Vagina (tissue), 2 donors: ENCODE measurements at regions not wholly inside any gene's neighbourhood (a gene's known extent, or its start where the extent isn't known, plus 50 kb on each side); places are given as distances from the start of the nearest gene placed in this dataset.
"Not testable (repeated sequence)": the region's sequence is repeated elsewhere in the genome, so short reads cannot be mapped to it uniquely, and the experiment has no call there.

Source experiments
- CTCF ChIP-seq, 3 experiments: fragments of 450-650 bp in 2 of 3; fragments of 200-600 bp in 1 of 3; sonication (generic) in 1 of 3; IDR thresholded peaks; one replicate each; pipeline ENCODE4 v1.5.1; 2017 to 2019; ENCODE audit warnings: antibody characterized with exemption in 3 of 3, mild to moderate bottlenecking in 2 of 3, moderate library complexity in 2 of 3
- POLR2A ChIP-seq, 2 donors: fragments of 450-650 bp; IDR thresholded peaks; one replicate each; pipeline ENCODE4 v1.6.1; 2017; ENCODE audit warnings: antibody characterized with exemption in 2 of 2, mild to moderate bottlenecking in 2 of 2, moderate library complexity in 2 of 2
- POLR2AphosphoS5 ChIP-seq, 2 donors: sonication (generic); formaldehyde crosslinking; IDR thresholded peaks; one replicate each; pipeline ENCODE4 v1.9.0; 2017; ENCODE audit warnings: antibody characterized with exemption in 2 of 2, mild to moderate bottlenecking in 2 of 2, low read depth in 1 of 2; ENCODE audit not compliant: insufficient read depth in 1 of 2

DNA sequence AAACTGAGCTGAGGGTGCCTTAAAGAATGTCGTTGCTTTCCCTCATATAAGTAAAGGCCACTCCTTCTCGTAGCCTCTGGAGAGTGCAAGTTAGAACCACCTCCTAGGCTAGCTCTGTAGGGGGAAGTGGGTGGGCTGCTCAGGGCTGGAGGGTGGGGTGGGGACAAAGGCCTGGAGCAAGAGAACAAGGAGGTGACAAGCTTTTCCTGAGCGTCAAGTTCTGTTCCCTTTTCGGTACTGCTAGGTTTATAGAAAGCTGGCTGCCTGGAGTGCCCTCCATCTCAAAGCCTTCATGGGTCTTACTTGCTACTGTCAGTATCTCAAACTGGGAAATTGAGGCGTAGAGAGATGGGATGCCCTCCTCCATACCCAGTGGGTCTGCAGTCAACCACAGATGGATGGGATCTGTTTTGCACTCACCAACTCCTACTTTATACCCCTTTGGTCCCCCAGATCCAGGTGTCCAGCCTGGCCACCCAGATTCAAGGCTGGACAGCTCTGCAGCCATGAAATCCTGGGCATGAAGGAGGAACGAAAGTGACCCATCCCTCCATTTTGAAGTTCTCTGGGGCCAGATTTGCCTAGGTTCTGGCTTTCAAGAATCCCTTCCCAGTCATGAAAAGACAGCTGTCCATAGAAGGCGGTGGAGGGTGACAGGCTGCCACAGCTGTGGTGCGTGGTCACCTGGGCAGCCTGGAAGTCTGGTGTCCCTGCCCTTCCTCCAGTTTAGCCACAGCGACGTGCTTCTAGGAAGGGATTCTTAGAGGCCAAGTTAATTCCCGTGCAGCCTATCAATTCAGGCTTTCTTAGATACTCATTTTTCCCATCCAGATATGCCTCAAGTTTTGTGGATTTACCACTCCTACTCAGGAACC, 117.8 kb downstream of the CRLF3 start:
- not testable (repeated sequence) for TF ChIP-seq CTCF (IDR thresholded peaks at IDR 0.05); POLR2AphosphoS5 (IDR thresholded peaks at IDR 0.05; ENCODE audit: insufficient read depth in 1 of 2, low read depth in 1 of 2); POLR2A (IDR thresholded peaks at IDR 0.05)
